ENCODE measurements at regions not wholly inside any gene's neighbourhood (a gene's known extent, or its start where the extent isn't known, plus 50 kb on each side); places are given as distances from the start of the nearest gene placed in this dataset.

GRCh38 chr15:97525809-97526208 lies 434.7 kb upstream of the ARRDC4 start:
- ATAC-seq (no peak), DNase-seq (ENCODE audit: low spot score) (no peak)
- Mint-ChIP-seq H3K4me3 (no peak overlapping the region), H3K27me3 (ENCODE audit: low read depth) (no peaks in the 10 kb centered on the region), H3K36me3 (no peaks in the 10 kb centered on the region), H3K9me3 (no peaks in the 10 kb centered on the region), H3K4me1 (peaks cover 11% of the 10 kb centered on the region), H3K27ac (no peak overlapping the region)
- POLR2A ChIA-PET = no interaction called here
- TF ChIP-seq ATF2 (CRISPR knock-in tag; IDR thresholded peaks at IDR 0.05; ENCODE audit: borderline replicate concordance, low read depth) (no peak), GRHL2 (CRISPR knock-in tag; IDR thresholded peaks at IDR 0.05; ENCODE audit: insufficient replicate concordance, severe bottlenecking) (no peak), FOXP1 (CRISPR knock-in tag; IDR thresholded peaks at IDR 0.05; ENCODE audit: borderline replicate concordance) (no peak), ATF6 (CRISPR knock-in tag; IDR thresholded peaks at IDR 0.05) (no peak), NFE2L1 (CRISPR knock-in tag; IDR thresholded peaks at IDR 0.05) (no peak), ZNF532 (CRISPR knock-in tag; IDR thresholded peaks at IDR 0.05; ENCODE audit: borderline replicate concordance) (no peak), TEAD4 (CRISPR knock-in tag; IDR thresholded peaks at IDR 0.05) (no peak), CBFB (CRISPR knock-in tag; IDR thresholded peaks at IDR 0.05; ENCODE audit: low read depth) (no peak), AFF4 (CRISPR knock-in tag; IDR thresholded peaks at IDR 0.05; ENCODE audit: borderline replicate concordance) (no peak), ATF3 (CRISPR knock-in tag; conservative IDR thresholded peaks at IDR 0.05) (no peak), FOXP4 (CRISPR knock-in tag; IDR thresholded peaks at IDR 0.05) (no peak), JAZF1 (CRISPR knock-in tag; IDR thresholded peaks at IDR 0.05) (no peak), NR2C2 (CRISPR knock-in tag; IDR thresholded peaks at IDR 0.05) (no peak), ZNF219 (CRISPR knock-in tag; IDR thresholded peaks at IDR 0.05; ENCODE audit: borderline replicate concordance) (no peak), CTCF (IDR thresholded peaks at IDR 0.05) (no peak), E2F1 (CRISPR knock-in tag; IDR thresholded peaks at IDR 0.05) (no peak)
- CTCF ChIA-PET = no interaction called here

All from WTC11 (cell line).